ENCODE measurements at regions not wholly inside any gene's neighbourhood (a gene's known extent, or its start where the extent isn't known, plus 50 kb on each side); places are given as distances from the start of the nearest gene placed in this dataset.

DNA sequence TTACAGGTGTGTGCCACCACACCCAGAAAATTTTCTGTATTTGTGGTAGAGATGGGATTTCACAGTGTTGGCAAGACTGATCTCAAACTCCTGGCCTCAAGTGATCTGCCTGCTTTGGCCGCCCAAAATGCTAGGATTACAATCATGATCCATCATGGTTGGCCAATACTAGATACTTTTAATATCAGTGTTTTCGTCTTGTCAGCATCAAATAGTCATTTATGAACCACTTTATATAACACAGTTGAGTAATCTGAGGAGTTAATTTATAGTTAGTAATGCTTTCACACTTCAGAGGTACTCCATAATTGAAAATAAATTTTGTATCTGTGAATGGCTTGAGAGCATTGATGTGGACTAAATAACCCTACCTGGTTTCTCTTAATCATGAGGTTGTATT is 178.6 kb downstream of the TRAM1L1 start:
- TF ChIP-seq, protein P1, sequence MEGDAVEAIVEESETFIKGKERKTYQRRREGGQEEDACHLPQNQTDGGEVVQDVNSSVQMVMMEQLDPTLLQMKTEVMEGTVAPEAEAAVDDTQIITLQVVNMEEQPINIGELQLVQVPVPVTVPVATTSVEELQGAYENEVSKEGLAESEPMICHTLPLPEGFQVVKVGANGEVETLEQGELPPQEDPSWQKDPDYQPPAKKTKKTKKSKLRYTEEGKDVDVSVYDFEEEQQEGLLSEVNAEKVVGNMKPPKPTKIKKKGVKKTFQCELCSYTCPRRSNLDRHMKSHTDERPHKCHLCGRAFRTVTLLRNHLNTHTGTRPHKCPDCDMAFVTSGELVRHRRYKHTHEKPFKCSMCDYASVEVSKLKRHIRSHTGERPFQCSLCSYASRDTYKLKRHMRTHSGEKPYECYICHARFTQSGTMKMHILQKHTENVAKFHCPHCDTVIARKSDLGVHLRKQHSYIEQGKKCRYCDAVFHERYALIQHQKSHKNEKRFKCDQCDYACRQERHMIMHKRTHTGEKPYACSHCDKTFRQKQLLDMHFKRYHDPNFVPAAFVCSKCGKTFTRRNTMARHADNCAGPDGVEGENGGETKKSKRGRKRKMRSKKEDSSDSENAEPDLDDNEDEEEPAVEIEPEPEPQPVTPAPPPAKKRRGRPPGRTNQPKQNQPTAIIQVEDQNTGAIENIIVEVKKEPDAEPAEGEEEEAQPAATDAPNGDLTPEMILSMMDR (IDR thresholded peaks at IDR 0.05; ENCODE audit: low read depth, low read length) = no peak
- no peak for DNase-seq (ENCODE audit: extremely low read depth, low read depth)

DNA sequence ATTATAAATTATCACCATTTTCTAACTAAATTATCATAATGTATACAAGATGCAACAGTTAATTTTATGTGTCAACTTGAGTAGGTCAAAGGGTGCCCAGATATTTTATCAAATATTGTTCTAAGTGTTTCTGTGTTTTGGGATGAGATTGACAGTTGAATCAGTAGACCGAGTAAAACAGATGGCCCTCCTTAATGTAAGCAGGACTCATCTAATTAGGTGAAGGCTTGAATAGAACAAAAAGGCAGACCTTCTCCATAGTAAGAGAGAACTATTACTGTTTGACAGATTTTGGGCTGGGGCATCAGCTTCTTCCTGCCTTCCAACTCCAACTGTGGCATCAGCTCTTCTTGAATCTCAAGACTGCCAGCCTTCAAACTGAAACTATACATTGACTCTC is 185.8 kb downstream of the TRAM1L1 start:
- TF ChIP-seq, protein P1 (IDR thresholded peaks at IDR 0.05; ENCODE audit: low read depth, low read length) = no peak
- no peak for DNase-seq (ENCODE audit: extremely low read depth, low read depth)

DNA sequence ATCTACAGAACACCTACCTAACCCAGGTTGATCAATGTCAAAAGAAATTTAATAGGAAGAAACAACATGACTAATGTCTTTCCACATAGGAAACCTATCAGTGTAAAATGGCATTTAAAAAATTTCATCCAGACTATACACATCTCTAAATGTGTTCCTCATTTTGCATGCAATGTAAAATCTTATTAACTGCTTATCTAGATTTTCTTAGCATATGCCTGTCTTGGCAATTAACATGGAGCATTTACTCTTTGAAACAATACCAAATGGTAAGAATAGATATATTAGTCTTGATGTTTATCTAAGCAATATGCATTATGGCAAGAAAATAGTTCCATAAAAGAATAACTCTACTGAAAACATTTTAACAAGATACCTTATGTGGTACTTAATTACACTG is 199.8 kb downstream of the TRAM1L1 start:
- TF ChIP-seq, protein P1 (IDR thresholded peaks at IDR 0.05; ENCODE audit: low read depth, low read length) = no peak
- no peak for DNase-seq (ENCODE audit: extremely low read depth, low read depth)

DNA sequence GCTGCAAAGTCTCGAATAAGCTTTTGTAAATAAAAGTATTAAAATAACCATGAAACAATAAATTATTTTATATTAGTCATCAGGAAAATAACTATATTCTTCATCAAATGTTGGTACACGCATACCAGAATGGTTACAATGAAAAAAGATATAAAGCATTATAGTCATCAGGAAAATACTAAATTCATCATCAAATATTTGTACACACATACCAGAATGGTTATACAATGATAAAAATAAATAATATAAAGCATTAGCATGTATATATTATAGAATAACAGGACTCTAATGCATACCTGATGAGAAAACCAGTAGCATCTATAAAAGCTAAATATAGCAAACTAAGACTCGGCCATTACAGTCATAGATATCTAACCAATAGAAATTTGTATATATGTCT is 202.9 kb downstream of the TRAM1L1 start:
- TF ChIP-seq, protein P1 (IDR thresholded peaks at IDR 0.05; ENCODE audit: low read depth, low read length) = no peak
- DNase-seq (ENCODE audit: extremely low read depth, low read depth) = no peak

DNA sequence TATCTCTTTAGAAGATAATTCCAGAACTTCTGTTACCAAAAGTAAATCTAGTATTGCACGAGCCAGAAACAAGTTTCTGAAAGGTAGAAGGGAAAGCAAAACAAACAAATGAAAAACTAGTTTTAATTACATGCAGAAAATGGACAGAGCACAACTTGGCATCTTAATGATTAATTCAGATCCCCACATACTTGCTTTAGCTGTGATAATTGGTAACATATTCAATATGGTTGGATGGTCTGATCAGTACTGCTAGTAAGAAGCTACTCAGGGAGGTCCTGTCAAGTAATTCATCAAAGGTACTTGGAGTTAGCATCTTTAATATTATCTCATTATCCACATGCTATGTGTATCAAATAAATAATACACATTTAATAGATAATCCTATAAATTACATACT is 204.3 kb downstream of the TRAM1L1 start:
- DNase-seq (ENCODE audit: extremely low read depth, low read depth) = no peak
- TF ChIP-seq, protein P1 (IDR thresholded peaks at IDR 0.05; ENCODE audit: low read depth, low read length) = no peak

DNA sequence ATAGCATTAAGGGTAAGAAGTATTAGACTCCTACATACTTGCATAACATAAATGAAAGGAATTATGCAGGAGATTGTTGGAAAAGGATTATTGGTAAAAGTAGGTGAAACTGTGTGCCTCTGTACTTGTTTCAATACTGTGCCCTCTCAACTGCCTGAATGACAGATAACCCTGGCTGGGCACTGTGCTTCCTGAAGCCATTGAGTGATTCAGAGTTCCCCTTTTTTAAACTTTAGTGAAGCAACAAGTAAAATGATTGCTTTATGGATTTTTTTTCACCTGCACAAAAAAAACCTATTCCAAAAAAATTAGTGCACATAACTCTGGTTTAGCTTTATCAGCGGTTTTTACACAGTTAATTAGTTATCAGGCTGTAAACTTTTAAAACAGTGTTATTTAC is 204.8 kb downstream of the TRAM1L1 start:
- DNase-seq (ENCODE audit: extremely low read depth, low read depth) = no peak
- TF ChIP-seq, protein P1 (IDR thresholded peaks at IDR 0.05; ENCODE audit: low read depth, low read length) = no peak

DNA sequence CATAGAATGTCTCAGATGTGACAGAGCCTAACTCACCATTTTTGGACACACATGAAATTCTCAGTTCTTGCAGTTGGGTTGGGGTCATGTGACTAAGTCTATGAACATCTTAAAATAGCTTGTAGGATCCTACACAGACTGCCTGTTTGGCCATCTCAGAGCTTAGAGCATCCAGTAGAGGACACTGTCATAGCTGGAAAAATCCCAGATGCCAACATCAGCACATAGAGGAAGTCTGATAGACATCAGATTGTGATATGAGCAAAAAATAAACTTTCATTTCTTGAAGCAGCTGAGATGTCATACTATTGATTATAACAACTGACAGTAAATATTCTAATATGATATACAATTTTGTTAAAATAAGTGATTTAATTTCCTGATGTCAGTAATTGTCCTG is 207.1 kb downstream of the TRAM1L1 start:
- DNase-seq (ENCODE audit: extremely low read depth, low read depth) = no peak
- TF ChIP-seq, protein P1 (IDR thresholded peaks at IDR 0.05; ENCODE audit: low read depth, low read length) = no peak
